Activated CD8-positive, alpha-beta T cell treated with anti-CD3 and anti-CD28 coated beads, Interleukin-2, amount 10 ng/mL, durations not matched to agents 7 days and 5 days (primary cell): ENCODE measurements at regions not wholly inside any gene's neighbourhood (a gene's known extent, or its start where the extent isn't known, plus 50 kb on each side); places are given as distances from the start of the nearest gene placed in this dataset.

ENCODE experiments used
- ATAC-seq: fragments of 150-1000 bp; cut with Tn5 transposase; one replicate; pipeline ENCODE4 v1.10.0; 2021; ENCODE audit warnings: moderate library complexity
- CTCF ChIA-PET: fragments of 350-600 bp; sonication (Branson Sonifier 250); formaldehyde crosslinking; loops from one replicate; lab custom pipeline; 2021; ENCODE audit warnings: antibody characterized with exemption; lab: Charles Lee
- POLR2A ChIA-PET: fragments of 350-600 bp; sonication (Branson Sonifier 250); formaldehyde crosslinking; loops from one replicate; lab custom pipeline; 2021; ENCODE audit warnings: antibody characterized with exemption; lab: Charles Lee
- DNase-seq: peaks from one replicate; pipeline ENCODE4 v3.0.0-alpha.2; 2020
- H3K27ac Mint-ChIP-seq: one replicate; pipeline ENCODE4 v1.8.0; 2021; ENCODE audit warnings: mild to moderate bottlenecking, mixed read lengths
- H3K27me3 Mint-ChIP-seq: one replicate; pipeline ENCODE4 v1.8.0; 2021; ENCODE audit warnings: low read depth, mixed read lengths
- H3K36me3 Mint-ChIP-seq: one replicate; pipeline ENCODE4 v1.8.0; 2021; ENCODE audit warnings: low read depth, mixed read lengths
- H3K4me1 Mint-ChIP-seq: one replicate; pipeline ENCODE4 v1.8.0; 2021; ENCODE audit warnings: low read depth, mixed read lengths
- H3K4me3 Mint-ChIP-seq: one replicate; pipeline ENCODE4 v1.8.0; 2021; ENCODE audit warnings: mild to moderate bottlenecking, mixed read lengths
- H3K9me3 Mint-ChIP-seq: one replicate; pipeline ENCODE4 v1.8.0; 2022; ENCODE audit warnings: mixed read lengths; ENCODE audit not compliant: insufficient read depth

- no peaks in the 10 kb centered on the region for H3K36me3 Mint-ChIP-seq
- peaks cover 2% of the 10 kb centered on the region for H3K9me3 Mint-ChIP-seq
- ChIA-PET CTCF (no interaction called here), POLR2A (no interaction called here)
- ATAC-seq (no peak), DNase-seq (no peak)
- H3K4me1 Mint-ChIP-seq: no peaks in the 10 kb centered on the region
- no peak overlapping the region for H3K4me3 Mint-ChIP-seq
- H3K27me3 Mint-ChIP-seq: no peaks in the 10 kb centered on the region
- H3K27ac Mint-ChIP-seq: no peak overlapping the region
Measured at GRCh38 chr11:91247009-91247735, 977.4 kb upstream of the FAT3 start.

GRCh38 chr11:91244912-91245311 lies 979.7 kb upstream of the FAT3 start:
- DNase-seq: no peak
- Mint-ChIP-seq H3K9me3 (peaks cover 6% of the 10 kb centered on the region), H3K4me3 (no peak overlapping the region), H3K36me3 (no peaks in the 10 kb centered on the region), H3K27ac (no peak overlapping the region), H3K27me3 (no peaks in the 10 kb centered on the region), H3K4me1 (no peaks in the 10 kb centered on the region)
- POLR2A ChIA-PET: no interaction called here
- CTCF ChIA-PET: no interaction called here
- ATAC-seq: no peak

- no peaks in the 10 kb centered on the region for H3K4me1 Mint-ChIP-seq
- H3K27ac Mint-ChIP-seq: no peak overlapping the region
- H3K9me3 Mint-ChIP-seq: peaks cover 6% of the 10 kb centered on the region
- no peaks in the 10 kb centered on the region for H3K27me3 Mint-ChIP-seq
- no peak overlapping the region for H3K4me3 Mint-ChIP-seq
- DNase-seq (no peak), ATAC-seq (no peak)
- CTCF ChIA-PET: interaction anchor here (0.5 kb wide), 1 partner anchor 11 kb away, joined by 3 read pairs; no protein-coding TSS in a partner anchor
- H3K36me3 Mint-ChIP-seq: no peaks in the 10 kb centered on the region
- POLR2A ChIA-PET: no interaction called here
Measured at GRCh38 chr11:91243630-91244029, 981.0 kb upstream of the FAT3 start.

- no peak overlapping the region for H3K4me3 Mint-ChIP-seq
- ATAC-seq (no peak), DNase-seq (no peak)
- no peak overlapping the region for H3K27ac Mint-ChIP-seq
- peaks cover 6% of the 10 kb centered on the region for H3K9me3 Mint-ChIP-seq
- ChIA-PET POLR2A (no interaction called here), CTCF (no interaction called here)
- no peaks in the 10 kb centered on the region for H3K4me1 Mint-ChIP-seq
- H3K27me3 Mint-ChIP-seq: no peaks in the 10 kb centered on the region
- H3K36me3 Mint-ChIP-seq: no peaks in the 10 kb centered on the region
Measured at GRCh38 chr11:91243051-91243450, 981.6 kb upstream of the FAT3 start.

GRCh38 chr11:91241226-91241625 lies 983.4 kb upstream of the FAT3 start:
- Mint-ChIP-seq H3K36me3 (no peaks in the 10 kb centered on the region), H3K27me3 (no peaks in the 10 kb centered on the region), H3K4me1 (no peaks in the 10 kb centered on the region), H3K4me3 (no peak overlapping the region), H3K27ac (no peak overlapping the region), H3K9me3 (peaks cover 6% of the 10 kb centered on the region)
- no peak for ATAC-seq
- DNase-seq: no peak
- POLR2A ChIA-PET: no interaction called here
- CTCF ChIA-PET: interaction anchor here (0.7 kb wide), 1 partner anchor 51 kb away, joined by 3 read pairs; no protein-coding TSS in a partner anchor

- ChIA-PET POLR2A (no interaction called here), CTCF (no interaction called here)
- ATAC-seq: no peak
- H3K4me3 Mint-ChIP-seq: no peak overlapping the region
- H3K27me3 Mint-ChIP-seq: no peaks in the 10 kb centered on the region
- no peak for DNase-seq
- no peaks in the 10 kb centered on the region for H3K36me3 Mint-ChIP-seq
- no peak overlapping the region for H3K27ac Mint-ChIP-seq
- no peaks in the 10 kb centered on the region for H3K4me1 Mint-ChIP-seq
- H3K9me3 Mint-ChIP-seq: peaks cover 6% of the 10 kb centered on the region
Measured at GRCh38 chr11:91239359-91239758, 985.3 kb upstream of the FAT3 start.

- DNase-seq: no peak
- ATAC-seq: no peak
- CTCF ChIA-PET: no interaction called here
- H3K4me3 Mint-ChIP-seq: no peak overlapping the region
- POLR2A ChIA-PET: no interaction called here
- H3K27ac Mint-ChIP-seq: no peak overlapping the region
- no peaks in the 10 kb centered on the region for H3K36me3 Mint-ChIP-seq
- H3K9me3 Mint-ChIP-seq: no peaks in the 10 kb centered on the region
- no peaks in the 10 kb centered on the region for H3K27me3 Mint-ChIP-seq
- no peaks in the 10 kb centered on the region for H3K4me1 Mint-ChIP-seq
Measured at GRCh38 chr11:91231226-91231625, 993.4 kb upstream of the FAT3 start.

- H3K4me3 Mint-ChIP-seq: no peak overlapping the region
- no peak overlapping the region for H3K27ac Mint-ChIP-seq
- no peaks in the 10 kb centered on the region for H3K27me3 Mint-ChIP-seq
- H3K9me3 Mint-ChIP-seq: no peaks in the 10 kb centered on the region
- DNase-seq (no peak), ATAC-seq (no peak)
- POLR2A ChIA-PET: no interaction called here
- no peaks in the 10 kb centered on the region for H3K36me3 Mint-ChIP-seq
- no peaks in the 10 kb centered on the region for H3K4me1 Mint-ChIP-seq
- CTCF ChIA-PET: no interaction called here
Measured at GRCh38 chr11:91230647-91231046, 994.0 kb upstream of the FAT3 start.

- ATAC-seq (no peak), DNase-seq (no peak)
- Mint-ChIP-seq H3K27ac (no peak overlapping the region), H3K36me3 (no peaks in the 10 kb centered on the region), H3K4me3 (no peak overlapping the region), H3K27me3 (no peaks in the 10 kb centered on the region), H3K4me1 (no peaks in the 10 kb centered on the region), H3K9me3 (peaks cover 7% of the 10 kb centered on the region)
- ChIA-PET POLR2A (no interaction called here), CTCF (no interaction called here)
Measured at GRCh38 chr11:91222830-91223229, 1000.0 kb upstream of the CHORDC1 start.

GRCh38 chr11:91220476-91221202 lies 997.8 kb upstream of the CHORDC1 start:
- ATAC-seq (no peak), DNase-seq (no peak)
- Mint-ChIP-seq H3K4me3 (no peak overlapping the region), H3K36me3 (no peaks in the 10 kb centered on the region), H3K4me1 (no peaks in the 10 kb centered on the region), H3K27me3 (no peaks in the 10 kb centered on the region), H3K9me3 (peaks cover 7% of the 10 kb centered on the region), H3K27ac (no peak overlapping the region)
- CTCF ChIA-PET: interaction anchor here (1.2 kb wide), 1 partner anchor 9 kb away, joined by 3 read pairs; no protein-coding TSS in a partner anchor
- POLR2A ChIA-PET: no interaction called here

- POLR2A ChIA-PET: no interaction called here
- DNase-seq (no peak), ATAC-seq (no peak)
- H3K4me3 Mint-ChIP-seq: no peak overlapping the region
- H3K27ac Mint-ChIP-seq: no peak overlapping the region
- H3K27me3 Mint-ChIP-seq: no peaks in the 10 kb centered on the region
- no peaks in the 10 kb centered on the region for H3K4me1 Mint-ChIP-seq
- H3K9me3 Mint-ChIP-seq: peaks cover 7% of the 10 kb centered on the region
- CTCF ChIA-PET: no interaction called here
- no peaks in the 10 kb centered on the region for H3K36me3 Mint-ChIP-seq
Measured at GRCh38 chr11:91219535-91219934, 996.7 kb upstream of the CHORDC1 start.

- ATAC-seq (no peak), DNase-seq (no peak)
- ChIA-PET CTCF (no interaction called here), POLR2A (no interaction called here)
- Mint-ChIP-seq H3K9me3 (no peaks in the 10 kb centered on the region), H3K27me3 (no peaks in the 10 kb centered on the region), H3K4me1 (no peaks in the 10 kb centered on the region), H3K4me3 (no peak overlapping the region), H3K27ac (no peak overlapping the region), H3K36me3 (no peaks in the 10 kb centered on the region)
Measured at GRCh38 chr11:91209751-91210150, 986.9 kb upstream of the CHORDC1 start.
